ENCODE measurements at regions not wholly inside any gene's neighbourhood (a gene's known extent, or its start where the extent isn't known, plus 50 kb on each side); places are given as distances from the start of the nearest gene placed in this dataset.

GRCh38 chr6:132025468-132025867 is 74.3 kb upstream of the CCN2 start:
- ATAC-seq = no peak

DNA sequence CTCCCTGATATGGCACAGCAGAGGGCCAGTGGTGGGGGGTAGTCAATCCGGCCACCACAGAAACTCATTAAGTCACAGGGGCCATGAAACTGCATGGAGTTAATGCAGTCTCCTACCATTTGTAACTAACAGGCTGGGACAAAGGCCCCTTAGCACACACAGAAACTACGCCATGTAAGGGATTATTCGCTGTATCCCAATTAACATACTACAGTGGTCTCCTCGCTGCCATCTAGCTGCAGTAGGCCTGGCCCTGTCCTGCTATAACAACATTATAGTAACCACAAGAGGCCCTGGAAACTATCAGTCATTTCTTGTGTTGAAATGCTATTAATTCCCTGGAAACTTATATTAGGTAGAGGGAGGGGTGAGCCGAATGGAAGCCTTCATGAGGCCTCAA is 72.3 kb upstream of the CCN2 start:
- peak; percentile 60 for ATAC-seq
- TF ChIP-seq, protein P1, sequence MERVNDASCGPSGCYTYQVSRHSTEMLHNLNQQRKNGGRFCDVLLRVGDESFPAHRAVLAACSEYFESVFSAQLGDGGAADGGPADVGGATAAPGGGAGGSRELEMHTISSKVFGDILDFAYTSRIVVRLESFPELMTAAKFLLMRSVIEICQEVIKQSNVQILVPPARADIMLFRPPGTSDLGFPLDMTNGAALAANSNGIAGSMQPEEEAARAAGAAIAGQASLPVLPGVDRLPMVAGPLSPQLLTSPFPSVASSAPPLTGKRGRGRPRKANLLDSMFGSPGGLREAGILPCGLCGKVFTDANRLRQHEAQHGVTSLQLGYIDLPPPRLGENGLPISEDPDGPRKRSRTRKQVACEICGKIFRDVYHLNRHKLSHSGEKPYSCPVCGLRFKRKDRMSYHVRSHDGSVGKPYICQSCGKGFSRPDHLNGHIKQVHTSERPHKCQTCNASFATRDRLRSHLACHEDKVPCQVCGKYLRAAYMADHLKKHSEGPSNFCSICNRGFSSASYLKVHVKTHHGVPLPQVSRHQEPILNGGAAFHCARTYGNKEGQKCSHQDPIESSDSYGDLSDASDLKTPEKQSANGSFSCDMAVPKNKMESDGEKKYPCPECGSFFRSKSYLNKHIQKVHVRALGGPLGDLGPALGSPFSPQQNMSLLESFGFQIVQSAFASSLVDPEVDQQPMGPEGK (CRISPR knock-in tag; IDR thresholded peaks at IDR 0.05; ENCODE audit: borderline replicate concordance) = no peak
- TF ChIP-seq SNAI2 (CRISPR knock-in tag; IDR thresholded peaks at IDR 0.05) (no peak), ESRRG (CRISPR knock-in tag; IDR thresholded peaks at IDR 0.05) (no peak), TSHZ2 (CRISPR knock-in tag; IDR thresholded peaks at IDR 0.05) (no peak), POU6F1 (CRISPR knock-in tag; IDR thresholded peaks at IDR 0.05; ENCODE audit: borderline replicate concordance, low read depth) (no peak), CREB5 (CRISPR knock-in tag; IDR thresholded peaks at IDR 0.05; ENCODE audit: low read depth) (no peak), TOX (CRISPR knock-in tag; IDR thresholded peaks at IDR 0.05; ENCODE audit: borderline replicate concordance) (no peak), RARB (CRISPR knock-in tag; IDR thresholded peaks at IDR 0.05) (no peak), ARNTL (CRISPR knock-in tag; IDR thresholded peaks at IDR 0.05; ENCODE audit: borderline replicate concordance, low read depth) (no peak), GLIS3 (CRISPR knock-in tag; IDR thresholded peaks at IDR 0.05) (no peak), ZNF70 (CRISPR knock-in tag; IDR thresholded peaks at IDR 0.05) (no peak), ZC3H10 (CRISPR knock-in tag; IDR thresholded peaks at IDR 0.05) (no peak), ZFP3 (CRISPR knock-in tag; IDR thresholded peaks at IDR 0.05) (no peak), OSR1 (CRISPR knock-in tag; IDR thresholded peaks at IDR 0.05) (no peak), ZNF565 (CRISPR knock-in tag; conservative IDR thresholded peaks at IDR 0.05; ENCODE audit: low read depth) (no peak), ISL1 (CRISPR knock-in tag; IDR thresholded peaks at IDR 0.05) (no peak), ZNF8 (CRISPR knock-in tag; IDR thresholded peaks at IDR 0.05) (no peak)

More at GRCh38 chr6:132025468-132025867, 74.3 kb upstream of the CCN2 start:
- TF ChIP-seq BACH2 (CRISPR knock-in tag; IDR thresholded peaks at IDR 0.05; ENCODE audit: borderline replicate concordance) (no peak), CSDC2 (CRISPR knock-in tag; IDR thresholded peaks at IDR 0.05) (no peak), ARNTL (CRISPR knock-in tag; IDR thresholded peaks at IDR 0.05; ENCODE audit: borderline replicate concordance, low read depth) (no peak), ISL1 (CRISPR knock-in tag; IDR thresholded peaks at IDR 0.05) (no peak), ZFP30 (CRISPR knock-in tag; IDR thresholded peaks at IDR 0.05) (no peak), TSHZ2 (CRISPR knock-in tag; IDR thresholded peaks at IDR 0.05) (no peak), SNAI2 (CRISPR knock-in tag; IDR thresholded peaks at IDR 0.05) (no peak), PPARA (CRISPR knock-in tag; IDR thresholded peaks at IDR 0.05; ENCODE audit: borderline replicate concordance) (no peak)

Data from SK-N-SH treated with all-trans-retinoic acid at 6 μM for 48 hours (cell line).